RKO (cell line): ENCODE measurements at regions not wholly inside any gene's neighbourhood (a gene's known extent, or its start where the extent isn't known, plus 50 kb on each side); places are given as distances from the start of the nearest gene placed in this dataset.
"Not testable (repeated sequence)": the region's sequence is repeated elsewhere in the genome, so short reads cannot be mapped to it uniquely, and the experiment has no call there.

Experiments
- DNase-seq: peaks from one replicate; pipeline ENCODE4 v3.0.0-alpha.2; 2016; ENCODE audit warnings: low spot score

GRCh38 chr5:90338712-90339372 lies 70.7 kb downstream of the CETN3 start:
- DNase-seq = no peak

GRCh38 chr5:90337449-90338052 lies 72.0 kb downstream of the CETN3 start:
- no peak for DNase-seq

GRCh38 chr5:90336752-90337151 lies 72.8 kb downstream of the CETN3 start:
- DNase-seq = no peak

GRCh38 chr5:90334741-90335140 lies 74.8 kb downstream of the CETN3 start:
- DNase-seq = no peak

GRCh38 chr5:90329911-90330310 lies 79.6 kb downstream of the CETN3 start:
- no peak for DNase-seq

GRCh38 chr5:90326995-90327394 lies 82.6 kb downstream of the CETN3 start:
- no peak for DNase-seq

- DNase-seq = no peak
Observed at GRCh38 chr5:90325093-90325492, 84.5 kb downstream of the CETN3 start.

GRCh38 chr5:90320348-90320747 lies 89.2 kb downstream of the CETN3 start:
- not testable (repeated sequence) for DNase-seq

GRCh38 chr5:90312027-90312426 lies 97.5 kb downstream of the CETN3 start:
- DNase-seq = no peak

- DNase-seq = no peak
Observed at GRCh38 chr5:90311401-90311800, 98.2 kb downstream of the CETN3 start.

GRCh38 chr5:90308787-90309585 lies 100.6 kb downstream of the CETN3 start:
- DNase-seq = no peak

- no peak for DNase-seq
Observed at GRCh38 chr5:90307782-90308181, 101.8 kb downstream of the CETN3 start.

- no peak for DNase-seq
Observed at GRCh38 chr5:90307322-90307721, 102.2 kb downstream of the CETN3 start.

- no peak for DNase-seq
Observed at GRCh38 chr5:90306613-90307012, 102.9 kb downstream of the CETN3 start.

- DNase-seq = no peak
Observed at GRCh38 chr5:90305041-90305720, 104.4 kb downstream of the CETN3 start.

- DNase-seq = no peak
Observed at GRCh38 chr5:90301248-90301647, 108.3 kb downstream of the CETN3 start.

- DNase-seq = no peak
Observed at GRCh38 chr5:90297045-90297764, 112.4 kb downstream of the CETN3 start.

- no peak for DNase-seq
Observed at GRCh38 chr5:90294604-90295003, 115.0 kb downstream of the CETN3 start.

GRCh38 chr5:90293931-90294330 lies 115.6 kb downstream of the CETN3 start:
- DNase-seq = peak; percentile 38

GRCh38 chr5:90290648-90291047 lies 118.9 kb downstream of the CETN3 start:
- no peak for DNase-seq

GRCh38 chr5:90289837-90290236 lies 119.7 kb downstream of the CETN3 start:
- DNase-seq = no peak

GRCh38 chr5:90287036-90287435 lies 122.5 kb downstream of the CETN3 start:
- no peak for DNase-seq
